DMS 273 (cell line): ENCODE measurements at regions not wholly inside any gene's neighbourhood (a gene's known extent, or its start where the extent isn't known, plus 50 kb on each side); places are given as distances from the start of the nearest gene placed in this dataset.
"Not testable (repeated sequence)": the region's sequence is repeated elsewhere in the genome, so short reads cannot be mapped to it uniquely, and the experiment has no call there.

Experiments used
- DNase-seq: peaks from one replicate; lab custom pipeline; 2025; ENCODE audit not compliant: unreplicated experiment; lab: John Stamatoyannopoulos, UW

DNA sequence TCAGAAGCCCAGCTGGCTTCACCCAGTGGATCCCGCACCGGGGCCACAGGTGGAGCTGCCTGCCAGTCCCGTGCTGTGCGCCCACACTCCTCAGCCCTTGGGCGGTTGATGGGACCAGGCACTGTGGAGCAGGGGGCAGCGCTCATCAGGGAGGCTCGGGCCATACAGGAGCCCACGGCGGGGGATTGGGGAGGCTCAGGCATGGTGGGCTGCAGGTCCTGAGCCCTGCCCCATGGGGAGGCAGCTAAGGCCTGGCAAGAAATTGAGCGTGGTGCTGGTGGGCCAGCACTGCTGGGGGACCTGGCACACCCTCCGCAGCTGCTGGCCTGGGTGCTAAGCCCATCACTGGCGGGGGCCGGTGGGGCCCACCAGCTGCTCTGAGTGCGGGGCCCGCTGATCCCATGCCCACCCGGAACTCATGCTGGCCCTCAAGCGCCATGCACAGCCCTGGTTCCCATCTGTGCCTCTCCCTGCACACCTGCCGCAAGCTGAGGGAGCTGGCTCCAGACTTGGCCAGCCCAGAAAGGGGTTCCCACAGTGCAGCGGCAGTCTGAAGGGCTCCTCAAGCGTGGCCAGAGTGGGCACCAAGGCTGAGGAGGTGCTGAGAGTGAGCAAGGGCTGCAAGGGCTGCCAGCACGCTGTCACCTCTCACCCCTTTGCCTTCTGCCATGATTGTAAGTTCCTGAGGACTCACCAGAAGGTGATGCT is 705.1 kb downstream of the STPG2 start:
- not testable (repeated sequence) for DNase-seq

- DNase-seq, result no peak
These were observed 690.1 kb downstream of the STPG2 start for GRCh38 chr4:97453186-97453585.

DNA sequence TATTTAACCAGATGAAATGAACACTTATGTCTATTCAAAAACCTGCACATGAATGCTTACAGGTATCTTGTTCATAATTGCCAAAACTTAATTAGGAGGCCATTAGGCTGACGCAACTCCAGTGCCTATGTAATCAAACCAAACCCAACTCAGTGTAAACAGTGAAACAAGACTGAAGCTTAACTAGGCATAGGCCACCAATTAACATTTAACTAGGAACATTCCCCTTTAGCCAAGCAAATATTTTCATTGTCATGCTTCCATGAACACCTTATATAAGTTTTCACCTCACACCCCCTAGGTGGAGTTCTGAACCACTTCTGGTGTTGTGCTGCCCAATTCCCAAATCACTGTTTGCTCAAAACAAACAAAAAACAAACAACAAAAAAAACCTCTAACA is 686.0 kb downstream of the STPG2 start:
- no peak for DNase-seq

DNA sequence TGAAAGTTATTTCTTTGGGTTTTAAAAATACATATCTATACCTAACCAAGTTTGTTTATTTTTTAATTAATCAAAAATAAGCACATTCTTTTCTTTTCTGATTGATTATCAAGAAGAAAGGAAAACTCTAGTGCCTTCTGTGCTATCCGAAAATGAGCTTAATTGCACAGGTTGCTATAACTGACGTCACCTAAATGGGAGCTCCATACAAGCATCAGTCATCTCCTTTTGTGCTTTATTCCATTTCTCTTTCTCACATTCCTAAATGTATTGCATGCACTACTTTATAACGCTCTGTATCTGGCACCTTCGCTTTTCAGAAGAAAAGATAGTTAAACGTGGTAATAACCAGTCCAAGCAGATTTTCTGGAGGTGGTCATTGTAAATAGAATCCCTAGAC is 675.0 kb downstream of the STPG2 start:
- no peak for DNase-seq

GRCh38 chr4:97475621-97476020 is 667.7 kb downstream of the STPG2 start:
- no peak for DNase-seq

GRCh38 chr4:97477974-97478373 is 665.3 kb downstream of the STPG2 start:
- DNase-seq, result no peak

GRCh38 chr4:97479388-97479787 is 663.9 kb downstream of the STPG2 start:
- DNase-seq, result no peak

DNA sequence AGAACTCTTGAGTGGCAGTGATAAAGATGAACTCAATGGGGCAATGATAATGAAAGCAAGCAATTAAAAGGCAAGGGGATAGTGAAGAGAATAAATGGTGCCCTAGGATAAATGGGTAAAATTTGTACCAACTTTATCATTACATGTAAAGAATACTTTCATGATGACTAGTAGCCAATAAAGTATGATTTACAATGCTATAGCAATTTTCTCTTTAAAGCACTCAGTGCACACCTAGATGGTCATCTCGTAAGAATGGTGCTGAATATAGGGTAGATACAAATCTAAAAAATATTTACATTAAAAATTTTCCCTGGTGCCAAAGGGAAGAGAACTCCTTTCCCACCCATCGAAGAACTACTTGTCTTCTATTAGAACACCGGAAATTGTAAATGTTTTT is 651.4 kb downstream of the STPG2 start:
- no peak for DNase-seq

DNA sequence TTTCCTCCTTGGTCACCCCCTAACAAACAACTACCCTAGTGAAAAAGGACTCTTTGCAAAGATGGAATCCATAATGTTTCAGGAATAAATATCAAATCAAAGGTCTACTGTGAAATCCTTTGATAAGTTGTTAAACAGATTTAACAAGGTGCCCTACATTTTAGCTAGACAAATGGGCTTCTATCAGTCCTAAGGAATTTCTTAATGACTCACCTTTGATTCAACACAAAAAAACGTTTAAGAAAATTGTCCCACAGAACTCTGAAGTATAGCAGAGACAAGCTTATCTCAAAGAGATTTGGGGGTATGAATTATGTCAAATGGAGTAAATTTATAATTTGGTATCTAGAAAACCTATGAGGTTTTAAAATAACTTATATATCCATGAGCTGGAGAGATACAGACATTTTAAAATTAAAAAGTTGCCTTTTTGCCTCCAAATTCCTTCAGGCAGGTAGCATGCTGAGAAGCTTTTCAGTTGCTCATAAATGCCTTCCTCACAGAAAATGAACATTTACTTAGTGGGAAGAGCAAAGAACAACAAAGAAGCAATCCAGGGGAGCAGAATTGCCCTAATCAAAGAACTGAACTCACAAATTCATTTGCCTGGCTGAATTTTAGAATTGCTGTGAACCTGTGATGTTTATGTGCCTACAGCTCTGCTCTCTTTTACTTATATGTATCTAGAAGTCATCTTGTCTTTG is 649.3 kb downstream of the STPG2 start:
- DNase-seq, result no peak

GRCh38 chr4:97496298-97496873 is 646.9 kb downstream of the STPG2 start:
- peak; percentile 0 for DNase-seq

DNA sequence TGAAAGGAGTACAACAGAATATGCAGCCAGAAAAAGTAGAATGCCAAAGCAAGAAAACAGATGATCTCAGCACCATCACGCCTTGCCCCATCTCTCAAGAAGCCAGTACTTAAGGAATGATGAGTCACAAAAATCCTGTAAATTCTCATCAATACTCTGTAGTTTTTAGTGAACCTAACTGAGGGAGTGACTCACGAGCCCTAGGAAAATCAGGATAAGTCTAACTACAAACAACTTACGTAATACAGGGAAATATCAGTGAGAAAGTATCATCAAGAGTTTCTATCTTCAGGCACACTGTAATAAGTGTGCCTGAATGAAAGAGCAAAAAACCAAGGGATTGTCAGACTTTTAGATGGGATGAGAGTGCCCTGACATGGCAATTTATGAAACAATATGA is 644.4 kb downstream of the STPG2 start:
- DNase-seq, result no peak

GRCh38 chr4:97500423-97500822 is 642.9 kb downstream of the STPG2 start:
- DNase-seq, result no peak

GRCh38 chr4:97504713-97505112 is 638.6 kb downstream of the STPG2 start:
- no peak for DNase-seq

- no peak for DNase-seq
These were observed 635.6 kb downstream of the STPG2 start for GRCh38 chr4:97507587-97508245.
